ENCODE measurements at regions not wholly inside any gene's neighbourhood (a gene's known extent, or its start where the extent isn't known, plus 50 kb on each side); places are given as distances from the start of the nearest gene placed in this dataset.

DNA sequence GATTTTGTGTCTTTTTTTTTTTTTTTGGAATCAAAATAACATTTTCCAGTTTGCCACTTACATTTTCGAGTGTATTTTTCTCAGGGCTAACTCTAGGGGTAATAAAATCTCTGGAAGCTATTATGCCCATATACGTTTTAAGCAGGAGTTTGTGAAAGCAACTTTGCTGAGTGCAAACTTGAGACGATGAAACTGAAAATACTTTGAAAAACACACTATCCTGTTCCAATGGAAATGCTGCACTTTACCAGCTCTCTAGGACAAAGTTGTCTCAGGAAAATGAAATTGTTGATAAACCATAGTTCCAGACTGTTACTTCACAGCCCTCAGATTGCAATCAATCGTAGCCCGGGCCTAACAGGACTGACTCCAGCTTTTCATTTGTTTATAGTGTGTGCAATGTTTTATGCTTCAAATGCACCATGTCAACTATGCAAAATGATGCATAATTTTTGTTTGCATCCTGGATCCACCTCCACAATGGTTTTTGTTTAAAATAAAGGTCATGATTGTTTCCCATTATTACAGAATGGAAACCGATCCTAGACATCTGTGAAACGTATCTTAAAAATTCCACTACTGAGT, 220.6 kb upstream of the PKN2 start:
- TF ChIP-seq ZFX (IDR thresholded peaks at IDR 0.05): no peak
- TF ChIP-seq, protein P1, sequence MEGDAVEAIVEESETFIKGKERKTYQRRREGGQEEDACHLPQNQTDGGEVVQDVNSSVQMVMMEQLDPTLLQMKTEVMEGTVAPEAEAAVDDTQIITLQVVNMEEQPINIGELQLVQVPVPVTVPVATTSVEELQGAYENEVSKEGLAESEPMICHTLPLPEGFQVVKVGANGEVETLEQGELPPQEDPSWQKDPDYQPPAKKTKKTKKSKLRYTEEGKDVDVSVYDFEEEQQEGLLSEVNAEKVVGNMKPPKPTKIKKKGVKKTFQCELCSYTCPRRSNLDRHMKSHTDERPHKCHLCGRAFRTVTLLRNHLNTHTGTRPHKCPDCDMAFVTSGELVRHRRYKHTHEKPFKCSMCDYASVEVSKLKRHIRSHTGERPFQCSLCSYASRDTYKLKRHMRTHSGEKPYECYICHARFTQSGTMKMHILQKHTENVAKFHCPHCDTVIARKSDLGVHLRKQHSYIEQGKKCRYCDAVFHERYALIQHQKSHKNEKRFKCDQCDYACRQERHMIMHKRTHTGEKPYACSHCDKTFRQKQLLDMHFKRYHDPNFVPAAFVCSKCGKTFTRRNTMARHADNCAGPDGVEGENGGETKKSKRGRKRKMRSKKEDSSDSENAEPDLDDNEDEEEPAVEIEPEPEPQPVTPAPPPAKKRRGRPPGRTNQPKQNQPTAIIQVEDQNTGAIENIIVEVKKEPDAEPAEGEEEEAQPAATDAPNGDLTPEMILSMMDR (conservative IDR thresholded peaks at IDR 0.05): no peak
- H3K27ac ChIP-seq: no peak overlapping the region

DNA sequence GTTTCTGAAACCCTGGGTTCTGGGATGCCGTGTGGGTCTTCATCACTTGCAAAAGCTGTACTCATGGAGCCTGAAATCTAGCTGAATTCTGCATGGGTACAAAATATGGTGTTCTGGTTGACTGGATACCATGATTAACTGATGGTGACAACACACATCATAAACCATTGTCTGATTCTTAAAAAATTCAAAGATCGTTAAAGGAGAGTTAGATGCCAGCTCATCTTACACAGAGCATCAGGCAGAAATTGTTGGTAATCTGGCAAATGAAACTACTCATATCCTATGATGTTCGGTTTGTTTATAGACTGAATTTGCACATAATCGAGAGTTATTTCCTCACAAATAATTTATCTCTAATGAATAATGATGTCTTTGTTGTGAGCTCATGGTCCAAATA, 218.1 kb upstream of the PKN2 start:
- no peak overlapping the region for H3K27ac ChIP-seq
- TF ChIP-seq, protein P1 (conservative IDR thresholded peaks at IDR 0.05): no peak
- TF ChIP-seq ZFX (IDR thresholded peaks at IDR 0.05): no peak

DNA sequence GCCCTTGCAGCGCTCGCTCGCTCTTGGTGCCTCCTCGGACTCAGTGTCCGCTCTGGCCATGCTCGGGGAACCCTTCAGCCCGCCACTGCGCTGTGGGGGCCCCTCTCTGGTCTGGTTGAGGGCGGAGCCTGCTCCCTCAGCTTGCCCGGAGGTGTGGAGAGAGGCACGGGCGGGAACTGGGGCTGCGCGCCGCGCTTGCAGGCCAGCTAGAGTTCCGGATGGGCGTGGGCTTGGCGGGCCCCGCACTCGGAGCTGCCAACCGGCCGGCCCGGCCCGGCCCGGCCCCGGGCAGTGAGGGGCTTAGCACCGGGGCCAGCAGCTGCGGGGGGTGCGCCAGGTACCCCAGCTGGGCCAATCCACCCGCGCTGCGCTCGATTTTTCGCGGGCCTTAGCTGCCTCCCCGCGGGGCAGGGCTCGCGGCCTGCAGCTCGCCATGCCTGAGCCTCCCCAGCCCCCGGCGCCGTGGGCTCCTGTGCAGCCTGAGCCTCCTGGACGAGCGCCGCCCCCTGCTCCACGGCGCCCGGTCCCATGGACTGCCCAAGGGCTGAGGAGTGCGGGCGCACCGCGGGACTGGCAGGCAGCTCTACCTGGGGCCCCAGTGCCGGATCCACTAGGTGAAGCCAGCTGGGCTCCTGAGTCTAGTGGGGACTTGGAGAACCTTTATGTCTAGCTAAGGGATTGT, 217.0 kb upstream of the PKN2 start:
- no peak overlapping the region for H3K27ac ChIP-seq
- TF ChIP-seq, protein P1 (conservative IDR thresholded peaks at IDR 0.05): no peak
- TF ChIP-seq ZFX (IDR thresholded peaks at IDR 0.05): no peak

DNA sequence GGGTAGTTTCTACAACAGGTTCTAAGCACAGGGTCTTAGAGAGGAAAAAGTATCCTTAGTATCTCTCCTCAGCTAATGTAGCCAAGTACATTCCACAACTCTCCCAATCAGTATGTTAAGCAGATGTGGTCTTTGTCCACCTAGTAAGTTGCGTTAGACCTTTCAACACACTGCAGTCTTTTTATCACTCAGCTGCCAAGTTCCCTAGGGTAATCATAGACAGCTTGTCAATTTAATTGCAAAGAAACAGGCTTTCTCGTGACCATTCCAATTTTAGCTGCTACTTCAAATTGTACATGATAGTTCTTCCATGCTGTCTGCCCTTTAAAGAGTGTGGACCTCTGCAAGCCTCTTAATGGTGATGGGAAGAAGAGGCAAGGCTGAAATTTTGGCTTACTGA, 211.8 kb upstream of the PKN2 start:
- H3K27ac ChIP-seq: no peak overlapping the region
- TF ChIP-seq, protein P1 (conservative IDR thresholded peaks at IDR 0.05): no peak
- no peak for TF ChIP-seq ZFX (IDR thresholded peaks at IDR 0.05)

DNA sequence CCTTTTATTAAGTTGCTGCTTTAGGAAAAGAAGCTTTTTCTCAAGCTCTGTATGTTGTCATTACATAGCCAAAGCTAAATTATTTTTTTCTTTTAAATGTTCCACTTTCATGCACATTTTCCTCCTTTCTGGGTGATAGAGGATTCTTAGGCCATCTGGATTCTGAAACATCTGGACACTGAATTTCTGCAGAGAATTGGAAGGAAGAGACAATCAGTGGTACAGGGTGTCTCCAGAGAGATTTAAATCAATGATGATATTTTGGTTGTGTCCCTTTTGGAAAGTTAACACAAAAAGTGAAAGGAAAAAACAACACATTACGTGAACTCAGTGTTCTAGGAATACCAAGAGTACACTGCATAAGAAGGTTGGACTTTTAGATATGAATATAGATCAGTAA, 211.4 kb upstream of the PKN2 start:
- no peak overlapping the region for H3K27ac ChIP-seq
- TF ChIP-seq, protein P1 (conservative IDR thresholded peaks at IDR 0.05): no peak
- no peak for TF ChIP-seq ZFX (IDR thresholded peaks at IDR 0.05)

DNA sequence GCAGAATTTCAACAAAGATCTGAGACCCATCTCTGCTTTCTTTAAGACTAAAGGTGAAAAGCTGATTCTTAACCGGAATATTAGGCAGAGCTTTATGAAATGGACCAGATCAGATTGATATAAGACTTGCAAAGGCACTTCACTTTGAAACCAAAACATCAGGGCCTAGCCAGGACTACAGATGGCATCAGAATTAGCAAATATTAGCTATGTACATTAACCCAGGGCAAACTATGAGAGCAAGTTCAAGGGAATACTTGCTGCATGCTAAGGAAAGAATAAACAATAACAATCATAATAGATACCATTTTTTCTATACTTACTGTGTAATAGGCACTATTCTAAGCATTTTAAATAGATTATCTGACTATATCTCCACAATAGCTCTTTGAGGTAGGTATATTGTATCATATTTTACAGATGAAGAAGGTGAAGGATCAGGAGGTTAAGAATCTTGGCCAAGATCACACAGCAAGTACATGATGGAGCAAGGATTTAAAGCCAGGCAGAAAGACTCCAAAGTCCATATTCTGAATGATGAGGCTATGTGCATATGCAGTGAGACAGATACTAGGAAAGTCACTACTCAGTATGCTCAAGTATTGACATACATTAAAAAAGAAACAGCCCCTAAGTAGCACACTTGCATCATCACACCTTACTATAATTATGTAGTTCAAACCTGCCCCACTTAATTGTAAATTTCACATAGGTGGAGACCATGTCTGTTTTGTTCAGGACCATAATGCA, 209.3 kb upstream of the PKN2 start:
- TF ChIP-seq ZFX (IDR thresholded peaks at IDR 0.05): no peak
- no peak overlapping the region for H3K27ac ChIP-seq

DNA sequence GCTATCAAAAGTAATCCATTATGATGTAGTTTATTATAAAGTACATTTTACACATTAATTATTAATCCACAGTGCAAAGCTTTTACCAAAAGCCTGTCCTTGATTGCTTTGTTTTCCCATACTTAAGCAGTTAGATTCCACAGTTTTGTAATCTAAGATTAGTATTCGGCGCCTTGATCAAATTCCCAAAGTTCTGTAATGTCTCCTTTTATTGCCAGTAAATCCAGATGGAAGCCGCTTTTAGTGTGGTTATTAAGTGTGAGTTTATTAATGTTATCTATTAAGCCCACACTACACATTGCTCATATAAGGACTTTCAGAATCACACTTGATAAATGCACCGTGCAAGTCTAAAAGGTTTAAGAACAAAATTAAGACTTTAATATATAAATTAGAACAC, 199.2 kb upstream of the PKN2 start:
- H3K27ac ChIP-seq: no peak overlapping the region
- TF ChIP-seq, protein P1 (conservative IDR thresholded peaks at IDR 0.05): no peak
- TF ChIP-seq ZFX (IDR thresholded peaks at IDR 0.05): no peak

Data from C4-2B (cell line).